HG02642 (cell line): ENCODE measurements at regions not wholly inside any gene's neighbourhood (a gene's known extent, or its start where the extent isn't known, plus 50 kb on each side); places are given as distances from the start of the nearest gene placed in this dataset.
"Not testable (repeated sequence)": the region's sequence is repeated elsewhere in the genome, so short reads cannot be mapped to it uniquely, and the experiment has no call there.

ENCODE experiments used
- ATAC-seq: cut with Tn5 transposase; IDR thresholded peaks from one replicate; pipeline ENCODE4 v1.9.1; 2021; ENCODE audit warnings: mild to moderate bottlenecking; ENCODE audit not compliant: unreplicated experiment, poor library complexity

DNA sequence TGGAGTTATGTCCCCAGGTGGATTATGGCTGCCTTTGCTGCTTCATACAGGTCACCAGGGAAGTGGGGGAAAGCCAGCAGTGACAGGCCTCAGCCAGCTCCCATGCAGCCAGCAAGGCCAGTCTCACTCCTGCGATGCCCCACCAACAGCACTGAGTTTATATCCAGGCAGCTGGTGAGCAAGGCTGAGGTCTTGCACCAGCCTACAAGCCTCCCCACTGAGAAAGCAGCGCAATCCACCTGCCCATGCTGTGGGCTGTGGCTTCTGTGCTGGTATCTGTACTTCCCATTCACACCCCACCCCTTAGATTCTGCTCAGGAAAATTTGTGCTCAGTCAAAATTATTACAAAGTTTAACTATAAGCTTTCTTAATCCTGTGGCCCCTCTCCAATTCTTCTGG lies 153.5 kb downstream of the HHIP start:
- ATAC-seq = no peak

DNA sequence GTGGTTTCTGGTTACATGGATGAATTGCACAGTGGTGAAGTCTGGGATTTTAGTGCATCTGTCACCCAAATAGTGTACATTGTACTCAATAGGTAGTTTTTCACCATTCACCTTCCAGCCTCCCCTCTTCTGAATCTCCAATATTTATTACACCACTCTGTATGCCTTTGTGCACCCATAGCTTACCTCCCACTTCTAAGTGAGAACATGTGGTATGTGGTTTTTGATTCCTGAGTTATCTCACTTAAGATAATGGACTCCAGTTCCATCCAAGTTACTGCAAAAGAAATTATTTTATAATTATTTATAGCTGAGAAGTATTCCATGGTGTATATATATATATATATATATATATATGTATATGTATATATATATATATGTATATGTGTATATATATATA lies 155.8 kb downstream of the HHIP start:
- no peak for ATAC-seq

DNA sequence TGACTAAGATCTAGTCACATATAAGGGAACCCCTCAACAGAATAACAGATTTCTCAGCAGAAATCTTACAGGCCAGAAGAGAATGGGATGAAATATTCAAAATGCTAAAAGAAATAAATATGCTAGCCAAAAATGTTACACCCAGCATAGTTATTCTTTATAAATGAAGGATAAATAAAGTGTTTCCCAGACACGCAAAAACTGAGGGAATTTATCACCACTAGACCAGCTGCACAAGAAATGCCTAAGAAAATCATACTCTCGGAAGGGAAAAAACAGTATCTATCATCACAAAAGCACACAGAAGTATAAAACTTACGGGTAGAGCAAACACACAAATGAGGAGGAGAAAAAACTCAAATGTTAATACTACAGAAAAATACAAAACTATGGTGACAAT lies 162.1 kb downstream of the HHIP start:
- ATAC-seq = no peak

DNA sequence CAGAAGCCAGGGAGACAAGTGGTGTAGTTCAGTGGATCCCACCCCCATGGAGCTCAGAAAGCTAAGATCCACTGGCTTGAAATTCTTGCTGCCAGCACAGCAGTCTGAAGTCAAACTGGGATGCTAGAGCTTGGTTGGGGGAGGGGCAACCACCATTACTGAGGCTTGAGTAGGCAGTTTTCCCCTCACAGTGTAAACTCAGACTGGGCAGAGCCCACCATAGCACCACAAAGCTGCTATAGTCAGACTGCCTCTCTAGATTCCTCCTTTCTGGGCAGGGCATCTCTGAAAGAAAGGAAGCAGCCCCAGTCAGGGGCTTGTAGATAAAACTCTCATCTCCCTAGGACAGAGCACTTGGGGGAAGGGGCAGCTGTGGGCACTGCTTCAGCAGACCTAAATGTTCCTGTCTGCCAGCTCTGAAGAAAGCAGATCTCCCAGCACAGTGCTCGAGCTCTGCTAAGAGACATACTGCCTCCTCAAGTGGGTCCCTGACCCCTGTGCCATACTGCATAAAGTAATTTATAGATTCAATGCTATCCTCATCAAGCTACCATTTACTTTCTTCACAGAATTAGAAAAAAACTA lies 163.2 kb downstream of the HHIP start:
- ATAC-seq = no peak

DNA sequence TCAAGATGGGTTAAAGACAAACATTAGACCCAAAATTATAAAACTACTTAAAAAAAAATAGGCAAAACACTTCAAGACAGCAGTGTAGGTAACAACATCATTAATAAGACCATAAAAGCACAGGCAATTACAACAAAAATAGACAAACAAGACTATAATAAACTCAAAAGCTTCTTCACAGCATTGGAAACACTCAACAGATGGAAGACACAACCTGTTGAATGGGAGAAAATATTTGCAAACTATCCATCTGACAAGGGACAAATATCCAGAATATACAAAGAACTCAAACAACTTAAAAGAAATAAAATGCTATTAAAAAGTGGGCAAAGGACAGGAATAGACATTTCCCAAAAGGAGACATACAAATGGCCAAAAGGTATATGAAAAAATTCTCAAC lies 170.7 kb downstream of the HHIP start:
- no peak for ATAC-seq

DNA sequence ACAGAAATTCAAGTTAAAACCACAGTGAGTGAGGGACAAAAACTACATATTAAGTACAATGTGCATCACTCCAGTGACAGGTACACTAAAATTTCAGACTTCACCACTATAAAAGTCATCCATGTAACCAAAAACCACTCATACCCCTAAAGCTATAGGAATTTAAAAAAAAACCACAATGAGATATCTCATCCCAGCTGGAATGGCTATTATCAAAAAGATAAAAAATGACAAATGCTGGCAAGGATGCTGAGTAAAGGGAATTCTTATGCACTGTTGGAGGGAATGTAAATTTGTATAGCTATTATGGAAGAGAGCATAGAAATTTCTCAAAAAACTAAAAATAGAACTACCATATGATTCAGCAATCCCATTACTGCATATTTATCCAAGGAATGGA lies 171.1 kb downstream of the HHIP start:
- no peak for ATAC-seq

DNA sequence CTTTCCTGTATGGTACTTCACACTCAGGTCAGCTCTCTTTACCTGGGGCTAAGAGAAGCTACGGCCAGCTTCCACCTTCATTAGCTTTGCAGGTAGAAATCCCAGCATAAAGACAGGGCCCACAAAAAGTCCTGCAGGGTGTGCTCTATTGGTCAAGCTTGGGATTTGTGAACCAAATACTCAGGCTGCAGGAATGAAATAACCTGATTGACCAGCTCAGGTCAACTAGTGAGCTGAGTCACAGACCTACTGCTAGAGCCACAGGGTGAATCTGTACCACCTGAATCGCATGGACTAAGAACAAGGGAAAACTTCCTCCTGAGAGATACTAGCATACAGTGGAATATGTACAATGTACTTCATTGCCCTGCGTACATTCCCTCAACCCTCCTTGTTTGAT lies 172.2 kb downstream of the HHIP start:
- no peak for ATAC-seq

DNA sequence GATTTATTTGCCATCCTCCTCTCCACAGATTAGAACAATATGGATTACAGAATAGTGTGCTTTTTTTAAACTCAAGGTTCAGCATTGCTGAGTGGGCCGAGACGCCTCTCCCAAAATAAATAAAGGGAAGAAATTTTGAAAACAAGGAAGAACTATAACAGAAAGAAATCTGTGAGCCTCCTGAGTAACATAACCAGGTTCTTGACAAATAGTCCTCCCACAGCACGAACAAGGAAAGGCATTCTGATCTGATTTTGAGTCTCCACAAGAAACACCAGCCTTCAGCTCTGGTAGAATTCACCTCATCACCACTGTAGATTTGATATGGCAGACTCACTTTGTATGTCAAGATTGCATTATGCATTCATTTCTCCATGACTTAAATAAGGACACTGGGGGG lies 173.6 kb downstream of the HHIP start:
- ATAC-seq = no peak

DNA sequence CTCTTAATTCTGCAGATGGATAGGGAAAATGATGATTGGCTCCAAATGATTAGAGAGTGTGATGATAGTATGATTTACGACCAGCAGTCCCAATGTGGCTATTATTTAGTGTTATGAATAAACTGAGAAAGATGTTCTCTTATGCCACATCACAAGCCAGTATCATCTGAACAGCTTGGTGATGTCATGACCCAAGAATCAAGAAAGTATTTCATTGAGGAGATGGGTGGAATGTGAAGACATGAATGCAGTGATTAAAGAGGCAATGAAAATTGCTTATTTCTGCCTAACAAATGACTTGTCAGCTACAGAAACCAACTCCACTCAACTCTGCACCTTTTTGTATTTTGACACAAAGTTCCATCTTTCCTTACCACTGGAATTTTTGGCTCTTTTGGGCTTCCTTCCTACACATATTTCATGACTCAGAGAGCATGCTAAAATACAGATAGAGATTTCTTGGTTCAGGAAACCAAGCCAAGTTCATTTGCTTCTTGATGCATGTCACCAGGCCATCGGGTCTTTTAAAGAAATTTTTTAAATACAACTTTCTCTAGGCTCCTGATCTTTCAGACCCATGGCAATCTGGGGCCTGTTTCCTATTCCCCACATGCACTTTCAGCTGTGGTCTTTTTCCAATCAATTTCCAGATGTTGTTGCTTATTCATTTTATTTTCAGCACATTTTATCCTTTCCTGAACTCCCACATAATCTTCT lies 174.2 kb downstream of the HHIP start:
- ATAC-seq = no peak

DNA sequence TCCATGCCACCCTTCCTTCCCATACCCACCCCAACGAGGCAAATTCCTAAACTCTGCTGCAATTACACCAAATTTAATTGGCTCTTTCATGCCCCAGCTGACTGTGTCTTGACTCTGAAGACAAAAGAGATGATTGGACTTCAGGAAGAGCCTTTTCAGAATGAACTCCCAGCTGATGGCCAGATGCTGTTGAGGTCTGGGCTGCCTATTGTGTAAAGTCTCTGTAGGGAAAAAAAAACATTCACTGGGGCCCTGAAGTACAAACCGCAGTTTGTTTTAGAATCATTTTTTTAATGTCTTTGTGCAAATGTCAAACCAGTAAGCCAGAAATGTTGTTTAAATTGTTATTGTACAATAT lies 174.8 kb downstream of the HHIP start:
- ATAC-seq = no peak

DNA sequence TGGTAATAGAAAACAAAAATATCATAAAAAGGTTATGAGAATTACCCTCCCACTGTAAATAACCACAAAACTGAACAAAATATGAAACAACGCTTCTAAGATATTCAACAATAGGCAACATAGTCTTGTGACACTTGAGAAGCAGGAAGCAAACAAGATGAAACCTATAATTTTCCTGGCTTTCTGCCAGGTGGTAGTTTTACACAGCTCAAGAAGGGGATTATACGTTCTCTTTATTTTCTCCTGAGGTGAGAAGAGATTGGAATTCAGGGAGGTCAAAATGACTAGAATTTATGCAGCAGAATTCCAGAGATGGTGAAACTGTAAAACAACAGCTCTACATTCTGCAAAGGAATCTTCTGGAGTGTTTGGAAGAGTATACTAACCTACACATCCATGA lies 186.0 kb downstream of the HHIP start:
- no peak for ATAC-seq

DNA sequence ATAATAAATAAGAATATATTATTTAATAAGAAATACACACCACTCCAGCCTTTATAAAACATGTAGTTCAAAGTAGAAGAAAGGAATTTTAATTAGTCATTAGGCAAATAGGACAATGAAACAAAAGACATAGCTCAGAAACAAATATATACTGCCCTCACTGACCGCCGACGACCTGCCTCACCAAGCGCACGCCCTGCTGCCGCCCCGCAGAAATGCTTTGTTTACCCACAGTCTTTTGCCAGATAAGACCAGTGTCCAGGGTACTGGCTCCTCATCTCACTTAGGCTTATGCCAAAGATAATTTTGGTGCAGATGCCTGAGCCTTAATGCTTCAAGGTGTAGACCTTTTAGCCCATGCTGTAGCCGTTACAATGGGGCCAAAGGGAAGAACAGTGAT lies 199.5 kb downstream of the HHIP start:
- ATAC-seq = no peak

DNA sequence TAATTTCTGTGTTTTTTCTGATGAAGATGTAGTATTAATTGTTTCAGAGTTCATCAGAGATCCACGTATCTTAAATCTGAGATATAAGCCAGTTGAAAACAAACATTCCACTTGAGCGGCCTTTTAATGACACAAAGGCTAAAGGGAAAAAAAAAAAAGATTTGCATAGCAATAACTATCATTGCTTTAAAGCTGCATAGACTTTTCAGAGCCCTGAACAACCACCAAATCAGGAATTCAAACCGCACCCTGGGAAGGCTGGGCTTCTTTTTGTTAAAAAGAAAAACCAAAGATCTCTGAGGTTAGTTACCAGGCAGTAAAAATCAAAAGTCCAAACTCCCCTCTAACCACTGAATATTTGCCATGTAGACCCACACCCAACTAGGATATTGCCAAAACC lies 206.0 kb downstream of the HHIP start:
- no peak for ATAC-seq

DNA sequence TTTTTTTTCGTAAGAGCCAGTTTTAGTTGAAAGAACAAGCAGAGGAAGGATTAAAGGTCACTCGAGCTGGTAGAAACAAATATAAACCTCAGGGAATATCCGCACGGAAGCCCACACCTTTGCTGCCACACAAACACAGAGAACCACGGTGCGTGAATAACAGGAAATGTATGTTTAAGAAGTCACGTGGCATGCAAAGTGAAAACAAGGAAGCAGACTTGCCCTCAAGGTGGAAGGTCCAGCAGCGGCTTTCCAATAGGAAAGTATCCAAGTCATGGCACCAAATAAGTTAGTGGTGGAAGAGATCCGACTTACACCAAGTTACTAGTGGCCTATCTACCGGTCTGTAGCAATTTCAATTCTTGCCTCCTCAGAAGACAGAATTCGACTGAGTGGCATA lies 215.5 kb downstream of the HHIP start:
- no peak for ATAC-seq

DNA sequence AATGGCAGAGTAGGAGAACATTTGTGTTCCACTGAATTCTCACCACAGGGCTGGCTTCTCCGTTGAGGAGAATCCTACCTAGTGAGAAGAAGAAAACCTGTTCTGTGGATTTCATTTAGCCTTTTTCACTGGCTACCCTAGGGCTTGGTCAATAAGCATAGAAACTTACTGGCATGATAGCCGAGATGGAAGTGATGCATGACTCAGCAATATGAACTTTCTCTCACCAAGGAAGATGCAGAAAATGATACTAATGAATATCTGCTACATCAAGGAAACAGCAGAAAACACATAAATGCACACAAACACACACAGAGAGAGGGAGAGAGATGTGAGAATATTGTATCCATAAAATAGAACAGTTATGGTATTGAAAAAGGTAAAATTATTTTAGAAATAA lies 216.3 kb downstream of the HHIP start:
- ATAC-seq = no peak

DNA sequence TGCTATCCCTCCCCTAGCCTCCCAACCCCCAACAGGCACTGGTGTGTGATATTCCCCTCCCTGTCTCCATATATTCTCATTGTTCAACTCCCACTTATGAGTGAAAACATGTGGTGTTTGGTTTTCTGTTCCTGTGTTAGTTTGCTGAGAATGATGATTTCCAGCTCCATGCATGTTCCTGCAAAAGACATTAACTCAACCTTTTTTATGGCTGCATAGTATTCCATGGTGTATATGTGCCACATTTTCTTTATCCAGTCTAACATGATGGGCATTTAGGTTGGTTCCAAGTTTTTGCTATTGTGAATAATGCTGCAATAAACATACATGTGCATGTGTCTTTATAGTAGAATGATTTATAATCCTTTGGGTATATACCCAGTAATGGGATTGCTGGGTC lies 218.9 kb downstream of the HHIP start:
- not testable (repeated sequence) for ATAC-seq

DNA sequence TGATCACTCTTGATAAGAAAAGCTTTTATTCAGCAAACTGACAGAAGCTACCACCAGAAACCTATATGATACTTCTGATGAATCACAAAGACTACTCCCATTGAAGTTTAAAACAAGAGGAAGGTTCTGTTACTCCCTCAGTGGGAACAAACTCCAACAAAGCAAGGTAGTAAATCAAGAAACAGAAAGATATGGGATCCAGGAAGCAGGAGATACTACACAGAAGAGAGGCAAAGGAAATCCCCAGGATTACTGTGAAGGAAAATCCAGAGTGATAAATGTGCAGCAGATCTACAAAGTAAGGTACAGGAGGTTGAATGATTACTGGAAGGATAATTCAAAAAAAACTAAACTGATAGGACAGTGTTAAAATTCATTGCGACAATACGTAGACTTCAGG lies 222.4 kb downstream of the HHIP start:
- ATAC-seq = no peak

DNA sequence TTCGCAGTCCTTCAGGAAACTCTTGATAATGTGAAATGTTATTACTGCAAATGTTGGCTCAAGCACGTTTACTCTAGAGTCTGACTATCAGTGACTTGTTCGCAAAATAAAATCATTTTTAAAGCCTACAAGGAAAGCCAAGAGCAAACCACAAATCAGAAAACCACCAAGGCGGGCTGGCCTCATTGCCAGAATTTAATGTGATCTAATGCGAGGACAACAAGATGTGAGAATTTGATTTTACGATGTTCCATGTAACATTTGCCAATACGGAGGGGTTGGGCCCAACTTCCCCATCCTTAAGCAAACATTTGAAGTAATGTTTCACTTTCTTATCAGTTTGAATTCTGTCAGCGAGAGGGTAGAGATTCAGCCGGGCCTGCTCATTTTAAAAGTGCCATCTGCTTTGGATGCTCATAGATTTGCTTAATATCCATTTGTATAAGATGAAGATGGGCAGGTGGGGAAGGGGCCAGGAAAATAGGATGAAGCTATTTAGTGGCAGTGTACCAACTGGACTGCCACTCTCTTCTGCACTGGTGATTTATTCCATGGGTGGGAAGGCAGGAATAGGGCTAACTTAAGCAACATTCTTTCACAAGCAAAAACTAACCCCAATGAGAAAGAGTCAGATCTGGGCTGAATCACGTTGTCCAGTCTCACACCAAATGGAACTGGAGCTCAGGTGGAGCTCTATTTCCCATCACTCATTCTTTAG lies 225.3 kb downstream of the ANAPC10 start:
- ATAC-seq = no peak

DNA sequence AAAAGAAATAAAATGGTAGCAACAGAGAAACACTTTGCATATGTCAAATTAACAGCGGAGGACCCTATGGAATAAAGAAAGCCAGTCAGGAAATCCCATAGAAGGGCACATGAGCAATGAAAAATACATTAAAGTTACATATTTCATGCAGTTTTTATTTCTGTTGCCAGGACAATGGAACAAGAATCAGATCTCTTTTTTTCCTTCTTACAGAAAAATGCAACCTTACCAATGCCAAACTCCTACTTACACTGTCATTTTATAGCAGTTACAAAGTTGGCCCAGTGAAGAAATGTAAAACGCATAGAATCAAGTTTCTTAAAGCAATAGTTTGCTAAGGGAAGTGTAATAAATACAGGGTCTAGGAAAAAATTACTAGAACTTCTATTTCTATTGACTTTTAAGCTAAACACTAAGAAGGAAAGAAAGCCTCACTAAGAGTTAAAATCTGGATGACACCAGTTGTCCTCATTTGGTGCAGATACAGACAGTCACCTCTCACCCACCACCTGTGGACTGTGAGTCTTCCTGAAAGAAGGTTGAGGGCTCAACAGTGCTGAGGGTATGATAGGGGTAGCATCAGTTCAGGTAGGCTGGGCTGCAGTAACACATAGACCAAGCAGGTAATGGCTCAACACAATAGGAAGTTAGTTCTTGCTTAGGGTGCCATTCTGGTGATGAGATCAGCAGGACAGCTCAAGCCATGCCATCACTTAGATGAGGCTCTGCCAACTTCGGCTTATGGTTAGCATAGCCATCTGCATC lies 224.6 kb downstream of the ANAPC10 start:
- no peak for ATAC-seq

DNA sequence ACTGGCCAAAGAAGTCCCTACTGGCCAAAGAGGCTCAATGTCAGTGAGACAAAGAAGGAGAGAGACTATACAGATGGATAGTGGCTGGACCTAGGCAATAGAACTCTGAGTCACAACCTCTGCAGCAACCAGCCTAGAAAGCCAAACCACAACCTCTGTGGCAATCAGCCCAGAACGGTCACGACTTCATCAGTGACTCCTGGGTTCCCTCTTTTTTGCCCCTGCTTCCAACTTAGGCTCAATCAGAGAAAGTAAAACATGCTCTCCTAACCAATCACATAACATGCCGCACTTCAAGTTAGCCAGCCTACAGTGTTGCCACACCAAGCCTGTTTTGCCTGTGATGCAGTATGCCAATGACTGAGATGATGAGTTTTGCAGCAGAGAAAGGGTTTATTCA lies 203.4 kb downstream of the ANAPC10 start:
- no peak for ATAC-seq

DNA sequence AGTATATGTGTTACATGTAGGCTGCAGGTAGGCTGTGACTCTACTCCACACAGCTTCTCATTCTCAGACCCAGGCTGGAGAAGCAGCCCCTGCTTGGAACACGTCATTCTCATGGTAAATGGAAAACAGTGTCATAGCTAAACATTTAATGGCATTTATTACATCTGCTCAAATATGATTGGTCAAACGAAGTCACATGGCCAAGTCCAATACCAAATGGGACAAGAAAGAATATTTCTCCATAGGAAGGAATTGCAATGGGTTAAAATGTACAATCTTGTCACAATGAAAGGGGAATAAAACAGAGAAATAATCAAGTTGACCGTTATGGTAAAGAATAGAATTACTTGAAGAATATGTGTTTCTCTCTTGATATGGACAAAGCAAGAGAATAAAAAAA lies 198.6 kb downstream of the ANAPC10 start:
- no peak for ATAC-seq
